HEK293 (cell line): ENCODE measurements at regions not wholly inside any gene's neighbourhood (a gene's known extent, or its start where the extent isn't known, plus 50 kb on each side); places are given as distances from the start of the nearest gene placed in this dataset.

Experiments used
- CTCF ChIA-PET: fragments of 350-600 bp; formaldehyde crosslinking; extraction: SDS; loops from one replicate; lab custom pipeline; 2021; ENCODE audit warnings: antibody characterized with exemption; lab: Yijun Ruan, JAX
- POLR2A ChIA-PET: fragments of 300-600 bp; formaldehyde crosslinking; extraction: SDS; loops from one replicate; lab custom pipeline; 2020; ENCODE audit warnings: antibody characterized with exemption, inconsistent platforms; lab: Yijun Ruan, JAX
- H3K27ac ChIP-seq: fragments of 200-500 bp; sonication (Bioruptor generic); 2 replicates; pipeline ENCODE4 v1.5.1; 2014; ENCODE audit warnings: low read depth, low read length, control low read depth, inconsistent platforms; ENCODE audit errors: extremely low read depth
- H3K36me3 ChIP-seq, 2 experiments: fragments of 200-500 bp in 1 of 2; sonication (Bioruptor generic) in 1 of 2; 1 replicate in 1 of 2; 2 replicates in 1 of 2; pipeline ENCODE4 v1.5.1; 2014 to 2017; ENCODE audit warnings: inconsistent platforms in 2 of 2, low read length in 2 of 2; ENCODE audit not compliant: control insufficient read depth in 2 of 2, insufficient read depth in 1 of 2
- H3K4me1 ChIP-seq: fragments of 200-500 bp; sonication (Bioruptor generic); 2 replicates; pipeline ENCODE4 v1.5.1; 2014; ENCODE audit warnings: mild to moderate bottlenecking, low read length, inconsistent platforms; ENCODE audit not compliant: control insufficient read depth, insufficient read depth
- H3K4me3 ChIP-seq: 2 replicates; pipeline ENCODE4 v1.5.1; 2011; ENCODE audit warnings: low read depth, mild to moderate bottlenecking, control low read depth, low read length, moderate library complexity
- H3K9me3 ChIP-seq: fragments of 200-500 bp; sonication (Bioruptor generic); 2 replicates; pipeline ENCODE4 v1.5.1; 2014; ENCODE audit warnings: low read depth, low read length, inconsistent platforms; ENCODE audit not compliant: control insufficient read depth, insufficient read depth
- EGR2 ChIP-seq: fragments of 450-650 bp; formaldehyde crosslinking; IDR thresholded peaks from 2 replicates; pipeline ENCODE4 v1.5.1; 2016; ENCODE audit warnings: low read depth, missing biosample characterization, missing genetic modification characterization
- INSM2 ChIP-seq: fragments of 450-650 bp; formaldehyde crosslinking; IDR thresholded peaks from 2 replicates; pipeline ENCODE4 v1.5.1; 2016; ENCODE audit warnings: missing biosample characterization, missing genetic modification characterization
- KLF9 ChIP-seq: fragments of 450-650 bp; formaldehyde crosslinking; IDR thresholded peaks from 2 replicates; pipeline ENCODE4 v1.5.1; 2016; ENCODE audit warnings: missing biosample characterization, missing genetic modification characterization, low read depth
- REST ChIP-seq: fragments of 450-650 bp; formaldehyde crosslinking; IDR thresholded peaks from 2 replicates; pipeline ENCODE4 v1.5.1; 2016; ENCODE audit warnings: missing biosample characterization, missing genetic modification characterization
- SP2 ChIP-seq: fragments of 450-650 bp; formaldehyde crosslinking; IDR thresholded peaks from 2 replicates; pipeline ENCODE4 v1.5.1; 2016; ENCODE audit warnings: missing biosample characterization, missing genetic modification characterization
- WT1 ChIP-seq: fragments of 450-650 bp; formaldehyde crosslinking; IDR thresholded peaks from 2 replicates; pipeline ENCODE4 v1.5.1; 2016; ENCODE audit warnings: missing biosample characterization, missing genetic modification characterization
- ZFHX2 ChIP-seq: fragments of 450-650 bp; formaldehyde crosslinking; conservative IDR thresholded peaks from 2 replicates; pipeline ENCODE4 v1.5.1; 2016; ENCODE audit warnings: missing biosample characterization, missing genetic modification characterization
- ZNF157 ChIP-seq: fragments of 450-650 bp; formaldehyde crosslinking; IDR thresholded peaks from 2 replicates; pipeline ENCODE4 v1.5.1; 2016; ENCODE audit warnings: missing biosample characterization, missing genetic modification characterization
- ZNF169 ChIP-seq: fragments of 450-650 bp; formaldehyde crosslinking; IDR thresholded peaks from 2 replicates; pipeline ENCODE4 v1.5.1; 2016; ENCODE audit warnings: missing biosample characterization, missing genetic modification characterization
- ZNF324 ChIP-seq: fragments of 450-650 bp; formaldehyde crosslinking; IDR thresholded peaks from 2 replicates; pipeline ENCODE4 v1.5.1; 2016; ENCODE audit warnings: missing biosample characterization, missing genetic modification characterization
- ZNF37A ChIP-seq: fragments of 450-650 bp; IDR thresholded peaks from 2 replicates; pipeline ENCODE4 v1.5.1; 2018; ENCODE audit warnings: missing biosample characterization, missing genetic modification characterization
- ZNF423 ChIP-seq: fragments of 450-650 bp; formaldehyde crosslinking; IDR thresholded peaks from 2 replicates; pipeline ENCODE4 v1.5.1; 2016; ENCODE audit warnings: missing biosample characterization, missing genetic modification characterization
- ZNF426 ChIP-seq: fragments of 450-650 bp; formaldehyde crosslinking; IDR thresholded peaks from 2 replicates; pipeline ENCODE4 v1.5.1; 2017; ENCODE audit warnings: missing biosample characterization, missing genetic modification characterization, mild to moderate bottlenecking, inconsistent platforms, moderate library complexity
- ZNF521 ChIP-seq: fragments of 450-650 bp; formaldehyde crosslinking; IDR thresholded peaks from 2 replicates; pipeline ENCODE4 v1.5.1; 2017; ENCODE audit warnings: missing biosample characterization, mild to moderate bottlenecking, missing genetic modification characterization
- ZNF530 ChIP-seq: fragments of 450-650 bp; formaldehyde crosslinking; IDR thresholded peaks from 2 replicates; pipeline ENCODE4 v1.5.1; 2016; ENCODE audit warnings: low read depth, missing biosample characterization, missing genetic modification characterization
- ZNF558 ChIP-seq: fragments of 450-650 bp; formaldehyde crosslinking; IDR thresholded peaks from 2 replicates; pipeline ENCODE4 v1.5.1; 2016; ENCODE audit warnings: missing biosample characterization, missing genetic modification characterization
- ZNF571 ChIP-seq: fragments of 450-650 bp; formaldehyde crosslinking; IDR thresholded peaks from 2 replicates; pipeline ENCODE4 v1.5.0; 2017; ENCODE audit warnings: missing biosample characterization, missing genetic modification characterization
- ZNF629 ChIP-seq: fragments of 450-650 bp; formaldehyde crosslinking; IDR thresholded peaks from 2 replicates; pipeline ENCODE4 v1.5.1; 2017; ENCODE audit warnings: missing biosample characterization, missing genetic modification characterization
- ZNF658 ChIP-seq: fragments of 450-650 bp; formaldehyde crosslinking; IDR thresholded peaks from 2 replicates; pipeline ENCODE4; 2016; ENCODE audit warnings: missing biosample characterization, missing genetic modification characterization
- ZNF776 ChIP-seq: fragments of 450-650 bp; formaldehyde crosslinking; IDR thresholded peaks from 2 replicates; pipeline ENCODE4 v1.5.0; 2017; ENCODE audit warnings: missing biosample characterization, missing genetic modification characterization, borderline replicate concordance
- ZNF777 ChIP-seq: fragments of 450-650 bp; formaldehyde crosslinking; IDR thresholded peaks from 2 replicates; pipeline ENCODE4 v1.5.1; 2017; ENCODE audit warnings: missing biosample characterization, missing genetic modification characterization, borderline replicate concordance
- ZNF791 ChIP-seq: fragments of 450-650 bp; formaldehyde crosslinking; IDR thresholded peaks from 2 replicates; pipeline ENCODE4 v1.5.1; 2016; ENCODE audit warnings: missing biosample characterization, missing genetic modification characterization
- ZNF843 ChIP-seq: fragments of 450-650 bp; formaldehyde crosslinking; IDR thresholded peaks from 2 replicates; pipeline ENCODE4 v1.5.1; 2016; ENCODE audit warnings: missing biosample characterization, missing genetic modification characterization
- ZSCAN16 ChIP-seq: fragments of 450-650 bp; formaldehyde crosslinking; IDR thresholded peaks from 2 replicates; pipeline ENCODE4 v1.5.1; 2016; ENCODE audit warnings: missing biosample characterization, missing genetic modification characterization
- ZSCAN23 ChIP-seq: fragments of 450-650 bp; formaldehyde crosslinking; IDR thresholded peaks from 2 replicates; pipeline ENCODE4 v1.5.1; 2016; ENCODE audit warnings: missing biosample characterization, missing genetic modification characterization
- TF ChIP-seq, protein P1 (sequence below): fragments of 450-650 bp; formaldehyde crosslinking; IDR thresholded peaks from 2 replicates; pipeline ENCODE4 v1.5.1; 2016; ENCODE audit warnings: missing biosample characterization, missing genetic modification characterization
- TF ChIP-seq, protein P2 (sequence below): fragments of 450-650 bp; formaldehyde crosslinking; IDR thresholded peaks from 2 replicates; pipeline ENCODE4 v1.5.1; 2017; ENCODE audit warnings: missing biosample characterization, mild to moderate bottlenecking, missing genetic modification characterization, moderate library complexity
- TF ChIP-seq, protein P3 (sequence below): fragments of 450-650 bp; formaldehyde crosslinking; IDR thresholded peaks from 2 replicates; pipeline ENCODE4 v1.5.1; 2016; ENCODE audit warnings: missing biosample characterization, missing genetic modification characterization

- TF ChIP-seq, protein P1, sequence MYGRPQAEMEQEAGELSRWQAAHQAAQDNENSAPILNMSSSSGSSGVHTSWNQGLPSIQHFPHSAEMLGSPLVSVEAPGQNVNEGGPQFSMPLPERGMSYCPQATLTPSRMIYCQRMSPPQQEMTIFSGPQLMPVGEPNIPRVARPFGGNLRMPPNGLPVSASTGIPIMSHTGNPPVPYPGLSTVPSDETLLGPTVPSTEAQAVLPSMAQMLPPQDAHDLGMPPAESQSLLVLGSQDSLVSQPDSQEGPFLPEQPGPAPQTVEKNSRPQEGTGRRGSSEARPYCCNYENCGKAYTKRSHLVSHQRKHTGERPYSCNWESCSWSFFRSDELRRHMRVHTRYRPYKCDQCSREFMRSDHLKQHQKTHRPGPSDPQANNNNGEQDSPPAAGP (tag by site-specific recombination): no peak
- no peak for TF ChIP-seq ZNF843 (tag by site-specific recombination)
- TF ChIP-seq EGR2: no peak
- TF ChIP-seq ZSCAN16 (tag by site-specific recombination): no peak
These were observed 1376.1 kb upstream of the TENM4 start (continued) for GRCh38 chr11:80816966-80817365.

DNA sequence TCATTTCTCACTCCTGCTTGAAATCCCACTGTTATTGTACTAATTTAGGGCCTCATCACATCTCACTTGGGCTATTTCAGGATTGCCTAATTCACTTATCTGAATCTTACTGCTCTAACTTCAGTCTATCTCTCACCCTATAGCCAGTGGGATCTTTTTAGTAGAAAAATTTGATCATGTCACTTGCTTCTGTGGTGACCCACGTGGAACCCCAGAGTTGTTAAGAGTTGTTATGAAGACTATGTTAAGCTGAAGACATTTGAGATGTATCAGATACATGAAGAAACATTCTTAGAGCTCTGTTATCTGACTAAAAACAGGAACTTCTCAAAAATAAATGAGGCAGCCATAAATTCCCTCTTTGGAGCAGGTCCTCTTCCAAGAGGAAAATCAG, 1375.6 kb upstream of the TENM4 start:
- CTCF ChIA-PET: interaction anchor here (0.7 kb wide), 2 partner anchors 13 to 14 kb away, joined by 3 to 5 read pairs; no protein-coding TSS in a partner anchor
- H3K27ac ChIP-seq: no peak overlapping the region
- no peaks in the 10 kb centered on the region for H3K36me3 ChIP-seq
- H3K9me3 ChIP-seq: no peaks in the 10 kb centered on the region
- POLR2A ChIA-PET: no interaction called here
- no peak for TF ChIP-seq ZNF629
- TF ChIP-seq ZNF423: no peak
- no peak for TF ChIP-seq ZSCAN23
- TF ChIP-seq REST (tag by site-specific recombination): no peak
- TF ChIP-seq ZNF776 (tag by site-specific recombination): no peak
- no peak for TF ChIP-seq KLF9 (tag by site-specific recombination)
- no peak for TF ChIP-seq ZNF791 (tag by site-specific recombination)
- TF ChIP-seq ZNF571 (tag by site-specific recombination): no peak
- no peaks in the 10 kb centered on the region for H3K4me1 ChIP-seq
- no peak overlapping the region for H3K4me3 ChIP-seq

- H3K36me3 ChIP-seq: no peaks in the 10 kb centered on the region
- POLR2A ChIA-PET: no interaction called here
- H3K4me1 ChIP-seq: no peaks in the 10 kb centered on the region
- H3K27ac ChIP-seq: no peak overlapping the region
- no peaks in the 10 kb centered on the region for H3K9me3 ChIP-seq
- no peak overlapping the region for H3K4me3 ChIP-seq
- CTCF ChIA-PET: interaction anchor here (0.7 kb wide), 2 partner anchors 13 to 14 kb away, joined by 3 to 5 read pairs; no protein-coding TSS in a partner anchor
- TF ChIP-seq INSM2 (tag by site-specific recombination) (no peak), ZNF37A (tag by site-specific recombination) (no peak), ZNF157 (tag by site-specific recombination) (no peak), ZNF558 (no peak), ZFHX2 (tag by site-specific recombination) (no peak), ZNF530 (tag by site-specific recombination) (no peak), ZNF521 (tag by site-specific recombination) (no peak), WT1 (tag by site-specific recombination) (no peak), ZNF658 (tag by site-specific recombination) (no peak), SP2 (tag by site-specific recombination) (no peak), ZNF324 (tag by site-specific recombination) (no peak), ZNF426 (no peak), ZNF777 (no peak), ZNF169 (no peak)
- TF ChIP-seq, protein P2, sequence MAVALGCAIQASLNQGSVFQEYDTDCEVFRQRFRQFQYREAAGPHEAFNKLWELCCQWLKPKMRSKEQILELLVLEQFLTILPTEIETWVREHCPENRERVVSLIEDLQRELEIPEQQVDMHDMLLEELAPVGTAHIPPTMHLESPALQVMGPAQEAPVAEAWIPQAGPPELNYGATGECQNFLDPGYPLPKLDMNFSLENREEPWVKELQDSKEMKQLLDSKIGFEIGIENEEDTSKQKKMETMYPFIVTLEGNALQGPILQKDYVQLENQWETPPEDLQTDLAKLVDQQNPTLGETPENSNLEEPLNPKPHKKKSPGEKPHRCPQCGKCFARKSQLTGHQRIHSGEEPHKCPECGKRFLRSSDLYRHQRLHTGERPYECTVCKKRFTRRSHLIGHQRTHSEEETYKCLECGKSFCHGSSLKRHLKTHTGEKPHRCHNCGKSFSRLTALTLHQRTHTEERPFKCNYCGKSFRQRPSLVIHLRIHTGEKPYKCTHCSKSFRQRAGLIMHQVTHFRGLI (tag by site-specific recombination): no peak
- TF ChIP-seq, protein P3, sequence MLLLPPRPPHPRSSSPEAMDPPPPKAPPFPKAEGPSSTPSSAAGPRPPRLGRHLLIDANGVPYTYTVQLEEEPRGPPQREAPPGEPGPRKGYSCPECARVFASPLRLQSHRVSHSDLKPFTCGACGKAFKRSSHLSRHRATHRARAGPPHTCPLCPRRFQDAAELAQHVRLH (tag by site-specific recombination): no peak
These were observed 1375.1 kb upstream of the TENM4 start for GRCh38 chr11:80815752-80816453.
